Activated CD8-positive, alpha-beta T cell treated with anti-CD3 and anti-CD28 coated beads for 36 hours (primary cell): ENCODE measurements at regions not wholly inside any gene's neighbourhood (a gene's known extent, or its start where the extent isn't known, plus 50 kb on each side); places are given as distances from the start of the nearest gene placed in this dataset.

Experiments
- ATAC-seq: fragments of 200-7000 bp; cut with Tn5 transposase; one replicate; pipeline ENCODE4 v1.10.0; 2021; ENCODE audit warnings: mild to moderate bottlenecking, moderate library complexity
- CTCF ChIA-PET: fragments of 350-600 bp; sonication (Branson Sonifier 250); formaldehyde crosslinking; loops from one replicate; lab custom pipeline; 2021; ENCODE audit warnings: antibody characterized with exemption; lab: Charles Lee
- POLR2A ChIA-PET: fragments of 350-600 bp; sonication (Branson Sonifier 250); formaldehyde crosslinking; loops from one replicate; lab custom pipeline; 2021; ENCODE audit warnings: antibody characterized with exemption; lab: Charles Lee
- DNase-seq: peaks from one replicate; pipeline ENCODE4 v3.0.0-alpha.2; 2020
- H3K27ac Mint-ChIP-seq: one replicate; pipeline ENCODE4 v1.8.0; 2021; ENCODE audit warnings: mild to moderate bottlenecking, mixed read lengths
- H3K27me3 Mint-ChIP-seq: one replicate; pipeline ENCODE4 v1.8.0; 2021; ENCODE audit warnings: mixed read lengths
- H3K36me3 Mint-ChIP-seq: one replicate; pipeline ENCODE4 v1.8.0; 2021; ENCODE audit warnings: low read depth, mixed read lengths
- H3K4me1 Mint-ChIP-seq: one replicate; pipeline ENCODE4 v1.8.0; 2021; ENCODE audit warnings: low read depth, mixed read lengths
- H3K4me3 Mint-ChIP-seq: one replicate; pipeline ENCODE4 v1.8.0; 2021; ENCODE audit warnings: mild to moderate bottlenecking, moderate library complexity, mixed read lengths
- H3K9me3 Mint-ChIP-seq: one replicate; pipeline ENCODE4 v1.8.0; 2021; ENCODE audit warnings: mixed read lengths
- CTCF ChIP-seq: fragments of 200-600 bp; IDR thresholded peaks from one replicate; pipeline ENCODE4 v1.8.0; 2022; ENCODE audit warnings: antibody characterized with exemption, mild to moderate bottlenecking
- intact Hi-C: fragments of 100-400 bp; cut with micrococcal nuclease; formaldehyde crosslinking; loops from one replicate; pipeline ENCODE4 v1.10.0; 2022

GRCh38 chr6:78131521-78131920 is 478.7 kb downstream of the MEI4 start:
- Mint-ChIP-seq H3K27me3 (no peaks in the 10 kb centered on the region), H3K4me3 (no peak overlapping the region), H3K27ac (no peak overlapping the region), H3K36me3 (no peaks in the 10 kb centered on the region), H3K4me1 (no peaks in the 10 kb centered on the region), H3K9me3 (peaks cover 20% of the 10 kb centered on the region)
- ChIA-PET POLR2A (no interaction called here), CTCF (no interaction called here)
- TF ChIP-seq CTCF: no peak
- no peak for DNase-seq
- ATAC-seq: no peak
- intact Hi-C loops: no loop called here

- no peak overlapping the region for H3K27ac Mint-ChIP-seq
- no peaks in the 10 kb centered on the region for H3K36me3 Mint-ChIP-seq
- no peaks in the 10 kb centered on the region for H3K4me1 Mint-ChIP-seq
- ATAC-seq (no peak), DNase-seq (no peak)
- intact Hi-C loops: no loop called here
- H3K9me3 Mint-ChIP-seq: peaks cover 29% of the 10 kb centered on the region
- no peak for TF ChIP-seq CTCF
- ChIA-PET POLR2A (no interaction called here), CTCF (no interaction called here)
- H3K27me3 Mint-ChIP-seq: no peaks in the 10 kb centered on the region
- H3K4me3 Mint-ChIP-seq: no peak overlapping the region
Measured at GRCh38 chr6:78132671-78133410, 480.0 kb downstream of the MEI4 start.

DNA sequence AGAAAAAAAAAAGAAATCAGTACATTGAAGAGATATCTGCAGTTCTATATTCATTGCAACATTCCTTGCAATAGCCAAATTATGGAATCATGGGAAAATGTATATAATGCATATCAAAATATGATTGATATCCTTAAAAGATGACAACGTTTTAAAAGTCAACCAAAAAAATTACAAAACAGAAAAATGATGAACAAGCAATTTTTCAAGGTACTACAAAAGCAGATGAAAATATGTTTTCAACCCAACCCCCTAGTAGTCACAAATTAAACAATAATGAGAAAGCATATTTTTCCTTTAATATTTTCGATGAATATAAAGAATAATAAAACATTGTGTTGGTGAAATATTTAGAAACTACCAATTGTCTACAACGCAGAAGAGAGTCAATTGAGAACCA is 497.6 kb downstream of the MEI4 start:
- Mint-ChIP-seq H3K4me1 (no peaks in the 10 kb centered on the region), H3K36me3 (no peaks in the 10 kb centered on the region), H3K9me3 (peaks cover 6% of the 10 kb centered on the region), H3K4me3 (no peak overlapping the region), H3K27me3 (no peaks in the 10 kb centered on the region), H3K27ac (no peak overlapping the region)
- ATAC-seq (no peak), DNase-seq (no peak)
- CTCF ChIA-PET: no interaction called here
- POLR2A ChIA-PET: no interaction called here
- TF ChIP-seq CTCF: no peak
- intact Hi-C loops: no loop called here

DNA sequence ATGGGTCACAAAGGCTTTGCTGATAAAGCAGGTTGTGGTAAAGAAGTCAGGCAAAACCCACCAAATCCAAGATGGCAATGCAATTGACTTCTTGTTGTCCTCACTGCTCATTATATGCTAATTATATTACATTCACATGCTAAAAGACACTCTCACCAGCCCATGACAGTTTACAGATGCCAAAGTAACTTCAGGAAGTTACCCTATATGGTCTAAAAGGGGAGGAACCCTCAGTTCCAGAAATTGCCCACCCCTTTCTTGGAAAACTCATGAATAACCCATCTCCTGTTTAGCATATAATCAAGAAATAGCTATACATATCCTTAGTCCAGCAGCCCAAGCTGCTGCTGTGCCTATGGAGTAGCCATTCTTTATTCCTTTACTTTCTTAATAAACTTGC is 501.1 kb downstream of the MEI4 start:
- TF ChIP-seq CTCF: no peak
- ATAC-seq: no peak
- CTCF ChIA-PET: no interaction called here
- no peaks in the 10 kb centered on the region for H3K4me1 Mint-ChIP-seq
- H3K27me3 Mint-ChIP-seq: no peaks in the 10 kb centered on the region
- intact Hi-C loops: no loop called here
- no peak overlapping the region for H3K27ac Mint-ChIP-seq
- H3K9me3 Mint-ChIP-seq: peaks cover 6% of the 10 kb centered on the region
- no peak for DNase-seq
- POLR2A ChIA-PET: no interaction called here
- H3K36me3 Mint-ChIP-seq: no peaks in the 10 kb centered on the region
- no peak overlapping the region for H3K4me3 Mint-ChIP-seq

- Mint-ChIP-seq H3K4me3 (no peak overlapping the region), H3K36me3 (no peaks in the 10 kb centered on the region), H3K4me1 (no peaks in the 10 kb centered on the region), H3K27ac (no peak overlapping the region), H3K27me3 (no peaks in the 10 kb centered on the region), H3K9me3 (no peaks in the 10 kb centered on the region)
- ATAC-seq (no peak), DNase-seq (no peak)
- intact Hi-C loops: no loop called here
- ChIA-PET POLR2A (no interaction called here), CTCF (no interaction called here)
- no peak for TF ChIP-seq CTCF
Measured at GRCh38 chr6:78157606-78158005, 504.8 kb downstream of the MEI4 start.
